Suprapubic skin (tissue), 4 donors: ENCODE measurements at regions not wholly inside any gene's neighbourhood (a gene's known extent, or its start where the extent isn't known, plus 50 kb on each side); places are given as distances from the start of the nearest gene placed in this dataset.

Source experiments
- DNase-seq, 2 donors: peaks; one replicate each; pipeline ENCODE4 v3.0.0-alpha.2; 2019; ENCODE audit warnings: low spot score in 2 of 2
- H3K27ac ChIP-seq: fragments of 200-600 bp; sonication (generic); one replicate; pipeline ENCODE4 v1.5.1; 2019
- H3K27me3 ChIP-seq: fragments of 200-600 bp; sonication (generic); one replicate; pipeline ENCODE4 v1.5.1; 2019
- H3K36me3 ChIP-seq: fragments of 200-600 bp; sonication (generic); one replicate; pipeline ENCODE4 v1.5.1; 2019
- H3K4me1 ChIP-seq: fragments of 200-600 bp; sonication (generic); one replicate; pipeline ENCODE4 v1.5.1; 2019
- H3K4me3 ChIP-seq: fragments of 200-600 bp; sonication (generic); one replicate; pipeline ENCODE4 v1.5.1; 2019; ENCODE audit warnings: mild to moderate bottlenecking
- H3K9me3 ChIP-seq: fragments of 200-600 bp; sonication (generic); one replicate; pipeline ENCODE4 v1.5.1; 2019
- EP300 ChIP-seq: sonication (generic); formaldehyde crosslinking; IDR thresholded peaks from one replicate; pipeline ENCODE4 v1.6.1; 2017; ENCODE audit warnings: antibody characterized with exemption
- POLR2A ChIP-seq, 2 donors: fragments of 450-650 bp; IDR thresholded peaks; one replicate each; pipeline ENCODE4 v1.6.1; 2017; ENCODE audit warnings: antibody characterized with exemption in 2 of 2, mild to moderate bottlenecking in 2 of 2, moderate library complexity in 2 of 2
- POLR2AphosphoS5 ChIP-seq, 3 donors: sonication (generic); formaldehyde crosslinking; IDR thresholded peaks; one replicate each; pipeline ENCODE4 v1.6.1; 2017; ENCODE audit warnings: antibody characterized with exemption in 3 of 3
- WGBS: methylation state at CpG from one replicate; pipeline ENCODE4 v1.1.5; 2018; 5-methylcytosine and 5-hydroxymethylcytosine counted together
- TF ChIP-seq, protein P1 (sequence below), 2 donors: fragments of 200-600 bp in 1 of 2; fragments of 450-650 bp in 1 of 2; sonication (generic) in 1 of 2; IDR thresholded peaks; one replicate each; pipeline ENCODE4 v1.5.1; 2016 to 2019; ENCODE audit warnings: antibody characterized with exemption in 2 of 2, mild to moderate bottlenecking in 1 of 2, moderate library complexity in 1 of 2

DNA sequence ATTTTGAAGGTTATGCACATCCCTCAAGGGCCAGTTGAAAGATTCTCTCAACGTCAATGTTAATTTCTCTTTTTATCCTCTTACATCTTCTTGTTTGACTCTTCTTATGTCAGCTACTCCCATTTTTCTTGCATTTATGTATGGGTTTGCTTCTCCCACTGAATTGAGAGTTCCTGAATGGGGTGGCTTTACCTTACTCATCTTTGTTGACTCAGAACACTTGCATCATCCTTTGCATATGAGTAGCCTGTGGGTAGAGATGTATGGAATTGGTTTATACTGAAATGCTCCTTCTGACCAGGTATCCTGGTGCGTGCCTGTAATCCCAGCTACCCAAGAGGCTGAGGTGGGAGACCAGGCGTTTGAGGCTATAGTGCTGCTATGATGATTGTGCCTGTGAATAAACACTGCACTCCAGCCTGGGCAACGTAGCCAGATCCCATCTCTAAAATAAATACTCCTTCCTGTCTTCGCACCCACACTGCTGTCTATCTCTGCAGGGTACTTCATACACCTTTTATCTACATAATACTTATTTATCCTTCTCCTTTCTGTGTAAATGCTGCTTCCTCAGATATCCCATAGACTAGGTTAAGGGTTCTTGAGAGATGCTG, 123.6 kb upstream of the DPH6 start:
- WGBS, result 85% methylated on average over 5 of the region's 5 CpGs
- Histone ChIP-seq H3K4me1 (peaks cover 11% of the 10 kb centered on the region), H3K4me3 (no peak overlapping the region), H3K27me3 (no peaks in the 10 kb centered on the region), H3K36me3 (no peaks in the 10 kb centered on the region), H3K9me3 (no peaks in the 10 kb centered on the region), H3K27ac (no peak overlapping the region)
- DNase-seq, result no peak
- no peak for TF ChIP-seq POLR2A (IDR thresholded peaks at IDR 0.05)
- TF ChIP-seq EP300, result no peak
- TF ChIP-seq, protein P1, sequence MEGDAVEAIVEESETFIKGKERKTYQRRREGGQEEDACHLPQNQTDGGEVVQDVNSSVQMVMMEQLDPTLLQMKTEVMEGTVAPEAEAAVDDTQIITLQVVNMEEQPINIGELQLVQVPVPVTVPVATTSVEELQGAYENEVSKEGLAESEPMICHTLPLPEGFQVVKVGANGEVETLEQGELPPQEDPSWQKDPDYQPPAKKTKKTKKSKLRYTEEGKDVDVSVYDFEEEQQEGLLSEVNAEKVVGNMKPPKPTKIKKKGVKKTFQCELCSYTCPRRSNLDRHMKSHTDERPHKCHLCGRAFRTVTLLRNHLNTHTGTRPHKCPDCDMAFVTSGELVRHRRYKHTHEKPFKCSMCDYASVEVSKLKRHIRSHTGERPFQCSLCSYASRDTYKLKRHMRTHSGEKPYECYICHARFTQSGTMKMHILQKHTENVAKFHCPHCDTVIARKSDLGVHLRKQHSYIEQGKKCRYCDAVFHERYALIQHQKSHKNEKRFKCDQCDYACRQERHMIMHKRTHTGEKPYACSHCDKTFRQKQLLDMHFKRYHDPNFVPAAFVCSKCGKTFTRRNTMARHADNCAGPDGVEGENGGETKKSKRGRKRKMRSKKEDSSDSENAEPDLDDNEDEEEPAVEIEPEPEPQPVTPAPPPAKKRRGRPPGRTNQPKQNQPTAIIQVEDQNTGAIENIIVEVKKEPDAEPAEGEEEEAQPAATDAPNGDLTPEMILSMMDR (IDR thresholded peaks at IDR 0.05), result no peak
- no peak for TF ChIP-seq POLR2AphosphoS5 (IDR thresholded peaks at IDR 0.05)

DNA sequence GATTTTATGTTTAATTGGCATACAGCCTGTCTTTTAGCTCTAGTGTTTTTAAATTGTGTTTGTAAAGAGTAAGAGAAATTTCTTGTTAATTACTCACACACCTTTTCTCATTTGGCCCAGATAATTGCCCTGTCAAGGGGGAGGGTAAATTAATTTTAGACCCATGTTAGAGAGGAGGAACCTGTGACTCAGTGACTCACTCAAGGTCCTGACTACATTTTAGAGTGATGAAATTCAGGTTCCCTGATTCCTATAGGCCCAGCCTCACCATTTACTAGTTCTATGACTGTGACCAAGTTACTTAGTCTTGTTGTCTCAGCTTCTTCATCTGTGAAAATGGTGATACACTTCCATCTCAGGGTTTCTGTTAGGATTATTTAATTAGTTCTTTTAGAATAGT, 125.2 kb upstream of the DPH6 start:
- TF ChIP-seq, protein P1 (IDR thresholded peaks at IDR 0.05), result no peak
- no peak overlapping the region for H3K4me3 ChIP-seq
- H3K4me1 ChIP-seq, result peaks cover 16% of the 10 kb centered on the region
- no peaks in the 10 kb centered on the region for H3K36me3 ChIP-seq
- H3K27me3 ChIP-seq, result no peaks in the 10 kb centered on the region
- no peak for DNase-seq
- H3K9me3 ChIP-seq, result no peaks in the 10 kb centered on the region
- no peak overlapping the region for H3K27ac ChIP-seq

DNA sequence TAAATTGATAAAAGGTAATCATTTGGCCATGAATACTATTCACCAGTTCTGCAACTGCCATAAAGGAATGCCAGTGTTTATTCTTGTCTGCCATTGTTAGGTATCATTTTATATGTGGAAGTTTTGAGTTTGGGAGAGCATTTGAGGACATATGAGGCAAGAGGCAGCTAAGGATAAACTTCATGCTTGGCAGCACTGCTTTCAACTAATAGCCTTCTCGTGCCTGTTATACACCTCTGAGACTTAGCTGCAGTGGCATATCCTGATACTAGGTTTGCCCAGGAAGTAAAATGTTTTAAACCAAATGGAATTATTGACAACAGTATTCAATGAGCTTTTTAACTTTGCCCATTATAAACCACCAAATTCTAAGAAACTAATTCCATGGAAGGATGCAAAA, 126.0 kb upstream of the DPH6 start:
- 70% methylated on average over 1 of the region's 1 CpG for WGBS
- TF ChIP-seq POLR2A (IDR thresholded peaks at IDR 0.05) (no peak), EP300 (no peak), POLR2AphosphoS5 (IDR thresholded peaks at IDR 0.05) (no peak)
- TF ChIP-seq, protein P1 (IDR thresholded peaks at IDR 0.05), result no peak
- Histone ChIP-seq H3K9me3 (no peaks in the 10 kb centered on the region), H3K36me3 (no peaks in the 10 kb centered on the region), H3K27ac (no peak overlapping the region), H3K4me3 (no peak overlapping the region), H3K4me1 (peaks cover 12% of the 10 kb centered on the region), H3K27me3 (no peaks in the 10 kb centered on the region)
- DNase-seq, result no peak

DNA sequence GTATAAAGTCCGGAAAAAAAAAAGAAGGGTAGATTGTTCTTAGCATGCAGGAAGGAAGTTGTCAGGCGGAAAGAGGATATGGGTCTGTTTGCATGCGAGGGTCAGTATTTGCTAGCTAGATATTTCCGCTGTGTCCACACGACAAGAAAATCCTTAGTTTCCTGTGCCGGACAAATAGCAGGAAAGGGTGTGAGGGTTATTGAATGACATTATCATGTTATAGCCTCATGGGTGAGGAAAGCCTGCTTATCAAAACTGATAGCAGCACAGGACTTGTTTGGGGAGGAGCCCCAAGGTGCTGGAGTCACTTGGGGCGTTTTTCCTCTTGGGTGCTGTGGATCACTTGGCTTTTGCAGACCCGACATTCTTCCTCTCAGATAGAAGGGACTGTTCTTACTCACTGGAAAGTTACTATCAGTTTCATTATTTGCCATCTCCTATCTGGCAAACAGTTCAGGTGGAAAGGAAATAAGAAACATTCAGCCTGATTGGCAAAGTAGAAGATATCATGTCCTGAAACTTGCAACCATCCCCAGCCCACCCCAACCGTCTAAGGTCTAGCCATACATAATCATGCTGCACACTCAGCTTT, 127.2 kb upstream of the DPH6 start:
- H3K36me3 ChIP-seq, result no peaks in the 10 kb centered on the region
- 58% methylated on average over 9 of the region's 9 CpGs for WGBS
- no peak for DNase-seq
- no peaks in the 10 kb centered on the region for H3K9me3 ChIP-seq
- TF ChIP-seq POLR2A (IDR thresholded peaks at IDR 0.05), result no peak
- H3K27me3 ChIP-seq, result no peaks in the 10 kb centered on the region
- H3K4me1 ChIP-seq, result peaks cover 10% of the 10 kb centered on the region
- H3K27ac ChIP-seq, result no peak overlapping the region
- H3K4me3 ChIP-seq, result no peak overlapping the region

DNA sequence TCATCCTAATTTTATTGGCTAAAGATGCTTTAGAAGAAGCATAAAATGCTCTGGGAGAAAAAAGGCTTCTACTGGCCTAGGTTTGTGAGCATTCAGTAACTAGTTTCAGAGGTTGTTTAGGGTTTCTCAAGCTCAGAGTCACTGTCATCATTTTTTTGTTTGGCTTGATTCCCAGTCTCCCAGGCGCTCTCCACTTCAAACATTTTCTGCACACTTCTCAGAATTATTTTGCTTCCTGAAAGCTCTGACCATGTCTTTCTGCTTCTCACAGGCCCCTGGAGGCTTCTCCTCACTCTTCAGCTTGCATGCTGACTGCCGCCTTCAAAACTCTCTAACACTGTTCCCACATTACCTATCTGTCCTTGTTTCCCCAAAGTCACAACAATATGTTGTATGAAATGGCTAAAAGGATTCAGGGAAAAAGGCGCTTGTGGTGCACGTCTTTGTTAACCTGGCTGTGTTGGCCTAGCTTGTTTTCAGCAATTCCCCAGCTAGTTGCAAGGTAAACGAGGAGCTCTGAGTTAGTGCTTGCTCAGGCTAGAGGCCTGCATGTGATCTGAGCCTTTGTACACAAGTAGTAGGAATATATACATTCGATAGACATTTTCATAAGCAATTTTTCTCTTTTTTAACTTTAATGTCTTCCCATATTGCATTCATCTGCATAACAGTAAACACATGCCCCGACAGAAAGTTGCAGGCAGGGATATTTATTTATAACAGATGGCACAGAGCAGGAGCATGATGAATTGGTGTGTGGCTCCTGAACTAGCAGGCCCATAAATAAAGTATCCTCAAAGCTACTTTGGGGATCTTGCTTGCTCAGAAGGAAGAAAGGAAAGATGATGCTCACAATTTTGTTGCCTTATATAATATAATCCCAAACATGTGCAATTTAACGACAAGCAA, 129.2 kb upstream of the DPH6 start:
- Histone ChIP-seq H3K27ac (no peak overlapping the region), H3K9me3 (no peaks in the 10 kb centered on the region), H3K4me3 (no peak overlapping the region), H3K4me1 (peaks cover 10% of the 10 kb centered on the region), H3K36me3 (no peaks in the 10 kb centered on the region), H3K27me3 (no peaks in the 10 kb centered on the region)
- WGBS, result 58% methylated on average over 8 of the region's 8 CpGs
- no peak for DNase-seq
- TF ChIP-seq EP300, result no peak
- TF ChIP-seq POLR2AphosphoS5 (IDR thresholded peaks at IDR 0.05), result no peak
- no peak for TF ChIP-seq POLR2A (IDR thresholded peaks at IDR 0.05)
- TF ChIP-seq, protein P1 (IDR thresholded peaks at IDR 0.05), result no peak
